H9 (cell line): ENCODE measurements at regions not wholly inside any gene's neighbourhood (a gene's known extent, or its start where the extent isn't known, plus 50 kb on each side); places are given as distances from the start of the nearest gene placed in this dataset.

Experiments used
- DNase-seq: peaks from one replicate; pipeline ENCODE4 v3.0.0-alpha.2; 2017
- H2AFZ ChIP-seq: one replicate; pipeline ENCODE4 v1.6.1; 2013; ENCODE audit warnings: mild to moderate bottlenecking, low read length, control low read depth, moderate library complexity
- H2AK5ac ChIP-seq: 2 replicates; pipeline ENCODE4 v1.6.1; 2013; ENCODE audit warnings: low read length, control low read depth, mixed read lengths; ENCODE audit not compliant: insufficient read length
- H2BK120ac ChIP-seq: one replicate; pipeline ENCODE4 v1.6.1; 2013; ENCODE audit warnings: low read depth, mild to moderate bottlenecking, low read length, control low read depth, inconsistent platforms; ENCODE audit not compliant: poor library complexity, severe bottlenecking
- H2BK12ac ChIP-seq: 2 replicates; pipeline ENCODE4 v1.6.1; 2013; ENCODE audit warnings: low read length, control low read depth, mixed read lengths, low read depth; ENCODE audit not compliant: insufficient read length
- H2BK15ac ChIP-seq: 2 replicates; pipeline ENCODE4 v1.6.1; 2013; ENCODE audit warnings: low read depth, low read length, control low read depth
- H2BK20ac ChIP-seq: one replicate; pipeline ENCODE4 v1.6.1; 2013; ENCODE audit warnings: low read depth, mild to moderate bottlenecking, low read length, control low read depth, inconsistent platforms; ENCODE audit not compliant: poor library complexity, severe bottlenecking
- H2BK5ac ChIP-seq: 2 replicates; pipeline ENCODE4 v1.6.1; 2013; ENCODE audit warnings: low read length, control low read depth, mixed read lengths; ENCODE audit not compliant: insufficient read length
- H3K14ac ChIP-seq: 2 replicates; pipeline ENCODE4 v1.6.1; 2013; ENCODE audit warnings: low read length, control low read depth; ENCODE audit not compliant: insufficient read depth
- H3K18ac ChIP-seq: 2 replicates; pipeline ENCODE4 v1.6.1; 2013; ENCODE audit warnings: low read depth, mild to moderate bottlenecking, mixed read lengths, low read length, control low read depth; ENCODE audit not compliant: insufficient read length
- H3K23ac ChIP-seq: 2 replicates; pipeline ENCODE4 v1.6.1; 2013; ENCODE audit warnings: low read length, control low read depth, mixed read lengths, low read depth; ENCODE audit not compliant: insufficient read length
- H3K23me2 ChIP-seq: 2 replicates; pipeline ENCODE4 v1.6.1; 2013; ENCODE audit warnings: low read depth, mild to moderate bottlenecking, mixed read lengths, low read length, control low read depth; ENCODE audit not compliant: insufficient read length, poor library complexity, severe bottlenecking
- H3K27ac ChIP-seq: 2 replicates; pipeline ENCODE4 v1.5.1; 2013; ENCODE audit warnings: low read length, control low read depth, mixed read lengths, low read depth; ENCODE audit not compliant: insufficient read length
- H3K27me3 ChIP-seq: 2 replicates; pipeline ENCODE4 v1.6.1; 2013; ENCODE audit warnings: low read length, control low read depth, inconsistent platforms; ENCODE audit not compliant: insufficient read depth
- H3K4ac ChIP-seq: 2 replicates; pipeline ENCODE4 v1.6.1; 2013; ENCODE audit warnings: low read depth, mild to moderate bottlenecking, control low read depth, inconsistent platforms, low read length, moderate library complexity
- H3K4me1 ChIP-seq: 2 replicates; pipeline ENCODE4 v1.6.1; 2013; ENCODE audit warnings: low read length, control low read depth, inconsistent platforms; ENCODE audit not compliant: insufficient read depth
- H3K4me2 ChIP-seq: 2 replicates; pipeline ENCODE4 v1.6.1; 2013; ENCODE audit warnings: low read length, control low read depth, mixed read lengths; ENCODE audit not compliant: insufficient read length, insufficient read depth
- H3K56ac ChIP-seq: 2 replicates; pipeline ENCODE4 v1.6.1; 2013; ENCODE audit warnings: low read depth, mild to moderate bottlenecking, mixed read lengths, low read length, control low read depth; ENCODE audit not compliant: insufficient read length
- H3K79me1 ChIP-seq: 2 replicates; pipeline ENCODE4 v1.6.1; 2013; ENCODE audit warnings: low read depth, mild to moderate bottlenecking, moderate library complexity, low read length, control low read depth, inconsistent platforms; ENCODE audit not compliant: insufficient read depth, poor library complexity, severe bottlenecking
- H3K79me2 ChIP-seq: 2 replicates; pipeline ENCODE4 v1.6.1; 2013; ENCODE audit warnings: low read length, control low read depth, inconsistent platforms; ENCODE audit not compliant: insufficient read depth
- H3K9ac ChIP-seq: 2 replicates; pipeline ENCODE4 v1.6.1; 2013; ENCODE audit warnings: low read length, control low read depth, mixed read lengths; ENCODE audit not compliant: insufficient read length; ENCODE audit errors: extremely low read depth
- H3K9me3 ChIP-seq: one replicate; pipeline ENCODE4 v1.6.1; 2013; ENCODE audit warnings: low read depth, low read length, inconsistent platforms; ENCODE audit not compliant: control insufficient read depth
- H3T11ph ChIP-seq: one replicate; pipeline ENCODE4 v1.6.1; 2013; ENCODE audit warnings: mild to moderate bottlenecking, low read length, control low read depth, inconsistent platforms
- H4K20me1 ChIP-seq: one replicate; pipeline ENCODE4 v1.6.1; 2013; ENCODE audit not compliant: control insufficient read depth, insufficient read length, insufficient read depth
- H4K5ac ChIP-seq: 2 replicates; pipeline ENCODE4 v1.6.1; 2013; ENCODE audit warnings: low read depth, mild to moderate bottlenecking, mixed read lengths, low read length, control low read depth; ENCODE audit not compliant: insufficient read length
- H4K8ac ChIP-seq: replicated peaks from 2 replicates; pipeline ENCODE4 v1.6.1; 2013; ENCODE audit warnings: low read length, control low read depth, mixed read lengths, low read depth; ENCODE audit not compliant: insufficient read length
- H4K91ac ChIP-seq: 2 replicates; pipeline ENCODE4 v1.6.1; 2013; ENCODE audit warnings: low read depth, mild to moderate bottlenecking, moderate library complexity, mixed read lengths, low read length, control low read depth; ENCODE audit not compliant: insufficient read length
- H3K27ac Mint-ChIP-seq, 3 experiments: 2 replicates in 2 of 3; 3 replicates in 1 of 3; pipeline ENCODE4 v1.8.0; 2020 to 2021; ENCODE audit warnings: mixed read lengths in 3 of 3, mild to moderate bottlenecking in 1 of 3, moderate library complexity in 1 of 3
- H3K27me3 Mint-ChIP-seq: 2 replicates; pipeline ENCODE4 v1.8.0; 2021; ENCODE audit warnings: low read depth, mild to moderate bottlenecking, moderate library complexity, mixed read lengths
- H3K36me3 Mint-ChIP-seq, 3 experiments: 2 replicates in 2 of 3; 3 replicates in 1 of 3; pipeline ENCODE4 v1.8.0; 2020 to 2021; ENCODE audit warnings: low read depth in 3 of 3, mixed read lengths in 3 of 3; ENCODE audit not compliant: insufficient read depth in 1 of 3
- H3K4me1 Mint-ChIP-seq, 2 experiments: 2 replicates each; pipeline ENCODE4 v1.8.0; 2020; ENCODE audit warnings: mixed read lengths in 2 of 2
- H3K4me3 Mint-ChIP-seq, 2 experiments: 2 replicates in 1 of 2; 3 replicates in 1 of 2; pipeline ENCODE4 v1.8.0; 2020 to 2021; ENCODE audit warnings: mild to moderate bottlenecking in 2 of 2, mixed read lengths in 2 of 2, moderate library complexity in 1 of 2
- H3K9me3 Mint-ChIP-seq, 2 experiments: 2 replicates in 1 of 2; 3 replicates in 1 of 2; pipeline ENCODE4 v1.8.0; 2020; ENCODE audit warnings: mild to moderate bottlenecking in 2 of 2, mixed read lengths in 2 of 2, moderate library complexity in 1 of 2
- CTCF ChIP-seq: fragments of 200-600 bp; sonication (generic); conservative IDR thresholded peaks from 3 replicates; pipeline ENCODE4 v1.8.0; 2021; ENCODE audit warnings: antibody characterized with exemption, mild to moderate bottlenecking
- WGBS: extraction: QIAGEN DNeasy Blood & Tissue Kit; methylation state at CpG from one replicate; pipeline ENCODE4 v1.1.7; 2013; ENCODE audit warnings: missing lambda C conversion rate, low lambda C conversion rate, mixed read lengths; ENCODE audit not compliant: insufficient read length; ENCODE audit errors: extremely low coverage; 5-methylcytosine and 5-hydroxymethylcytosine counted together

- H2BK5ac ChIP-seq = no peak overlapping the region
- H3K4me1 ChIP-seq = no peaks in the 10 kb centered on the region
- H3K4me2 ChIP-seq = no peak overlapping the region
- H3K9ac ChIP-seq = no peak overlapping the region
- no peak overlapping the region for H3K18ac ChIP-seq
- no peak overlapping the region for H3K14ac ChIP-seq
- H4K8ac ChIP-seq = no peak overlapping the region
- no peak overlapping the region for H3K56ac ChIP-seq
- Mint-ChIP-seq H3K27me3 (no peaks in the 10 kb centered on the region), H3K36me3 (no peaks in the 10 kb centered on the region; a peak in 2 of 7 replicates), H3K4me3 (no peak overlapping the region), H3K9me3 (no peaks in the 10 kb centered on the region; a peak in 3 of 5 replicates), H3K4me1 (peaks cover 7 to 10% of the 10 kb centered on the region in 2 experiments; a peak in 1 of 4 replicates), H3K27ac (no peak overlapping the region)
- H4K20me1 ChIP-seq = no peaks in the 10 kb centered on the region
- no peaks in the 10 kb centered on the region for H3K9me3 ChIP-seq
- H2AFZ ChIP-seq = no peak overlapping the region
- no peak overlapping the region for H3K23ac ChIP-seq
- WGBS = no CpG with 5 or more reads among the region's 5 CpGs
- no peak overlapping the region for H4K5ac ChIP-seq
- no peaks in the 10 kb centered on the region for H3K23me2 ChIP-seq
- DNase-seq = no peak
- H3K27me3 ChIP-seq = no peaks in the 10 kb centered on the region
- no peaks in the 10 kb centered on the region for H3K79me2 ChIP-seq
- no peak overlapping the region for H2AK5ac ChIP-seq
- no peak overlapping the region for H2BK20ac ChIP-seq
- no peak overlapping the region for H3K4ac ChIP-seq
- TF ChIP-seq CTCF = no peak
- no peak overlapping the region for H4K91ac ChIP-seq
- H2BK15ac ChIP-seq = no peak overlapping the region
- no peak overlapping the region for H2BK12ac ChIP-seq
- no peak overlapping the region for H3K27ac ChIP-seq
- H2BK120ac ChIP-seq = no peak overlapping the region
- H3K79me1 ChIP-seq = no peaks in the 10 kb centered on the region
- no peak overlapping the region for H3T11ph ChIP-seq
Observed at GRCh38 chr10:46225597-46225996, 61.2 kb upstream of the ANTXRL start.
